Neural cell (in vitro differentiated cells): ENCODE measurements at regions not wholly inside any gene's neighbourhood (a gene's known extent, or its start where the extent isn't known, plus 50 kb on each side); places are given as distances from the start of the nearest gene placed in this dataset.

Experiments used
- H2AFZ ChIP-seq: fragments of 200-600, 300-800 bp; sonication (generic), shearing (Covaris generic); 2 replicates; pipeline ENCODE4 v1.6.0; 2014; ENCODE audit warnings: low read depth, mild to moderate bottlenecking, antibody characterized with exemption, low read length, moderate library complexity
- H3F3A ChIP-seq: fragments of 200-600 bp; shearing (Covaris generic); 2 replicates; pipeline ENCODE4 v1.6.1; 2016; ENCODE audit warnings: mild to moderate bottlenecking, moderate library complexity, mixed read lengths, antibody characterized with exemption, low read length; ENCODE audit not compliant: insufficient read depth, poor library complexity, severe bottlenecking
- H3K27ac ChIP-seq: fragments of 200-600, 300-800 bp; sonication (generic), shearing (Covaris generic); 2 replicates; pipeline ENCODE4 v1.5.1; 2014; ENCODE audit warnings: mild to moderate bottlenecking, low read length, moderate library complexity
- H3K27me3 ChIP-seq: fragments of 300-800, 200-600 bp; sonication (generic), shearing (Covaris generic); 2 replicates; pipeline ENCODE4 v1.6.0; 2014; ENCODE audit warnings: mild to moderate bottlenecking, low read depth, low read length, moderate library complexity; ENCODE audit not compliant: insufficient read depth
- H3K36me3 ChIP-seq: fragments of 300-800, 200-600 bp; sonication (generic), shearing (Covaris generic); 2 replicates; pipeline ENCODE4 v1.5.1; 2014; ENCODE audit warnings: mild to moderate bottlenecking, antibody characterized with exemption, low read length, moderate library complexity; ENCODE audit not compliant: insufficient read depth
- H3K4me2 ChIP-seq: fragments of 300-800, 200-600 bp; sonication (generic), shearing (Covaris generic); 2 replicates; pipeline ENCODE4 v1.6.0; 2014; ENCODE audit warnings: mild to moderate bottlenecking, low read length
- H3K4me3 ChIP-seq: fragments of 300-800, 200-600 bp; sonication (generic), shearing (Covaris generic); 2 replicates; pipeline ENCODE4 v1.5.1; 2014; ENCODE audit warnings: mild to moderate bottlenecking, low read length, moderate library complexity
- H3K79me2 ChIP-seq: fragments of 200-600 bp; shearing (Covaris generic); replicated peaks from 2 replicates; pipeline ENCODE4 v1.6.0; 2014; ENCODE audit warnings: mild to moderate bottlenecking, low read length, moderate library complexity; ENCODE audit not compliant: insufficient read depth
- H3K9ac ChIP-seq: fragments of 300-800, 200-600 bp; sonication (generic), shearing (Covaris generic); 2 replicates; pipeline ENCODE4 v1.6.1; 2016; ENCODE audit warnings: mild to moderate bottlenecking, low read length, mixed read lengths
- H3K9me2 ChIP-seq: fragments of 200-600 bp; shearing (Covaris generic); 2 replicates; pipeline ENCODE4 v1.6.1; 2016; ENCODE audit warnings: mild to moderate bottlenecking, low read length, mixed read lengths; ENCODE audit not compliant: insufficient read depth
- H3K9me3 ChIP-seq: fragments of 200-600, 300-800 bp; sonication (generic), shearing (Covaris generic); 2 replicates; pipeline ENCODE4 v1.6.1; 2016; ENCODE audit warnings: mild to moderate bottlenecking, mixed run types, low read length, moderate library complexity, mixed read lengths
- H4K20me1 ChIP-seq: fragments of 200-600 bp; shearing (Covaris generic); 2 replicates; pipeline ENCODE4 v1.6.1; 2016; ENCODE audit warnings: mild to moderate bottlenecking, mixed run types; ENCODE audit not compliant: insufficient read depth
- EP300 ChIP-seq: fragments of 450-650 bp; conservative IDR thresholded peaks from 2 replicates; pipeline ENCODE4 v1.6.1; 2014; ENCODE audit warnings: antibody characterized with exemption, mild to moderate bottlenecking, moderate library complexity; ENCODE audit not compliant: poor library complexity, severe bottlenecking
- EZH2 ChIP-seq: fragments of 200-600, 300-800 bp; shearing (Covaris generic), sonication (generic); IDR thresholded peaks from 2 replicates; pipeline ENCODE4 v1.6.1; 2014; ENCODE audit warnings: antibody characterized with exemption, low read length, borderline replicate concordance, mild to moderate bottlenecking; ENCODE audit not compliant: insufficient read depth, poor library complexity, severe bottlenecking
- MXI1 ChIP-seq: fragments of 450-650 bp; conservative IDR thresholded peaks from 2 replicates; pipeline ENCODE4 v1.6.1; 2014; ENCODE audit warnings: antibody characterized with exemption, mild to moderate bottlenecking; ENCODE audit not compliant: poor library complexity, severe bottlenecking
- POLR2AphosphoS5 ChIP-seq: IDR thresholded peaks from 2 replicates; pipeline ENCODE4 v1.6.1; 2012
- RAD21 ChIP-seq: fragments of 450-650 bp; conservative IDR thresholded peaks from 2 replicates; pipeline ENCODE4 v1.6.1; 2014; ENCODE audit warnings: antibody characterized with exemption, mild to moderate bottlenecking, moderate library complexity
- SMC3 ChIP-seq: fragments of 450-650 bp; conservative IDR thresholded peaks from 2 replicates; pipeline ENCODE4 v1.6.1; 2014; ENCODE audit warnings: antibody characterized with exemption, mild to moderate bottlenecking, moderate library complexity; ENCODE audit not compliant: poor library complexity
- TAF1 ChIP-seq: IDR thresholded peaks from 2 replicates; pipeline ENCODE4 v1.6.1; 2012; ENCODE audit warnings: low read depth
- TF ChIP-seq, protein P1 (sequence below): IDR thresholded peaks from 2 replicates; pipeline ENCODE4 v1.6.1; 2012; ENCODE audit warnings: borderline replicate concordance
- TF ChIP-seq, protein P2 (sequence below): fragments of 450-650 bp; IDR thresholded peaks from 2 replicates; pipeline ENCODE4 v1.5.1; 2014; ENCODE audit warnings: antibody characterized with exemption, mild to moderate bottlenecking, moderate library complexity; ENCODE audit not compliant: poor library complexity, severe bottlenecking

DNA sequence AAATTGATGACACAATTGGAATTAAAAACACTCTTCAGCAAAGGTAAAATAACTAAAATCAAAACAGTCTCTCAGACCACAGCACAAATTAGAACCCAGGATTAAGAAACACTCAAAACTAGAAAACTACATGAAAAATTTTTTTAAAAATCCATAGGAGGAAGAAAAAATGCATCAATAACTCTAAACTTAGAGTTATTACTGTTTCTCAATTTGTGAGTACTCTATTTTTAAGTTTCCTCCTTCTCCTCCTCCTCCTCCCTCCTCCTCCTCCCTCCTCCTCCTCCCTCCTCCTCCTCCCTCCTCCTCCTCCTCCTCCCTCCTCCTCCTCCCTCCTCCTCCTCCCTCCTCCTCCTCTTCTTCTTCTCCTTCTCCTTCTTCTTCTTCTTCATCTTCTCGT is 1395.7 kb downstream of the STIM2 start:
- Histone ChIP-seq H3K9ac (no peak overlapping the region), H4K20me1 (no peaks in the 10 kb centered on the region)

DNA sequence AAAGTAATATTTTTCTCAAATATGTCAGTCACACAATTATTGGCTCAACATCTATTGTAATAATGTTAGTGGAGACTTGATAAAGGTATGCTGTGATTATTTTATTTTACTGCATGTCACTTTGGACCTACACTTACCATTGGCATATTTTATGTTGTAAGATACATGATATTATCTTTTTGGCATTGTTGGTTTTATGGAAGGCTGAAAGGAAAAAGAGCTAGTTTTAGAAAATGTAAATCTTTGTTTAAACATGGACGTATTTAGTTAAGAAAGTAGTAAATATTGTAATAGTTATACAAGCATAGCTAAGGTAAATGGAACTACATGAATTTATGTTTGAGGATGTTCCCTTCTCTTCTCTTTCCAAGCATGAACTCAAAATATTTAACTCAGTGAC is 1399.3 kb downstream of the STIM2 start:
- Histone ChIP-seq H2AFZ (no peak overlapping the region), H3K9ac (no peak overlapping the region), H3F3A (no peaks in the 10 kb centered on the region), H3K9me3 (no peaks in the 10 kb centered on the region), H3K27me3 (no peaks in the 10 kb centered on the region), H3K27ac (no peak overlapping the region), H3K79me2 (no peaks in the 10 kb centered on the region), H3K4me2 (no peak overlapping the region), H4K20me1 (no peaks in the 10 kb centered on the region), H3K36me3 (no peaks in the 10 kb centered on the region), H3K9me2 (no peaks in the 10 kb centered on the region), H3K4me3 (no peak overlapping the region)
- no peak for TF ChIP-seq TAF1
- no peak for TF ChIP-seq RAD21
- TF ChIP-seq, protein P1, sequence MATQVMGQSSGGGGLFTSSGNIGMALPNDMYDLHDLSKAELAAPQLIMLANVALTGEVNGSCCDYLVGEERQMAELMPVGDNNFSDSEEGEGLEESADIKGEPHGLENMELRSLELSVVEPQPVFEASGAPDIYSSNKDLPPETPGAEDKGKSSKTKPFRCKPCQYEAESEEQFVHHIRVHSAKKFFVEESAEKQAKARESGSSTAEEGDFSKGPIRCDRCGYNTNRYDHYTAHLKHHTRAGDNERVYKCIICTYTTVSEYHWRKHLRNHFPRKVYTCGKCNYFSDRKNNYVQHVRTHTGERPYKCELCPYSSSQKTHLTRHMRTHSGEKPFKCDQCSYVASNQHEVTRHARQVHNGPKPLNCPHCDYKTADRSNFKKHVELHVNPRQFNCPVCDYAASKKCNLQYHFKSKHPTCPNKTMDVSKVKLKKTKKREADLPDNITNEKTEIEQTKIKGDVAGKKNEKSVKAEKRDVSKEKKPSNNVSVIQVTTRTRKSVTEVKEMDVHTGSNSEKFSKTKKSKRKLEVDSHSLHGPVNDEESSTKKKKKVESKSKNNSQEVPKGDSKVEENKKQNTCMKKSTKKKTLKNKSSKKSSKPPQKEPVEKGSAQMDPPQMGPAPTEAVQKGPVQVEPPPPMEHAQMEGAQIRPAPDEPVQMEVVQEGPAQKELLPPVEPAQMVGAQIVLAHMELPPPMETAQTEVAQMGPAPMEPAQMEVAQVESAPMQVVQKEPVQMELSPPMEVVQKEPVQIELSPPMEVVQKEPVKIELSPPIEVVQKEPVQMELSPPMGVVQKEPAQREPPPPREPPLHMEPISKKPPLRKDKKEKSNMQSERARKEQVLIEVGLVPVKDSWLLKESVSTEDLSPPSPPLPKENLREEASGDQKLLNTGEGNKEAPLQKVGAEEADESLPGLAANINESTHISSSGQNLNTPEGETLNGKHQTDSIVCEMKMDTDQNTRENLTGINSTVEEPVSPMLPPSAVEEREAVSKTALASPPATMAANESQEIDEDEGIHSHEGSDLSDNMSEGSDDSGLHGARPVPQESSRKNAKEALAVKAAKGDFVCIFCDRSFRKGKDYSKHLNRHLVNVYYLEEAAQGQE: no peak
- no peak for TF ChIP-seq MXI1
- TF ChIP-seq SMC3: no peak
- TF ChIP-seq POLR2AphosphoS5: no peak
- TF ChIP-seq, protein P2, sequence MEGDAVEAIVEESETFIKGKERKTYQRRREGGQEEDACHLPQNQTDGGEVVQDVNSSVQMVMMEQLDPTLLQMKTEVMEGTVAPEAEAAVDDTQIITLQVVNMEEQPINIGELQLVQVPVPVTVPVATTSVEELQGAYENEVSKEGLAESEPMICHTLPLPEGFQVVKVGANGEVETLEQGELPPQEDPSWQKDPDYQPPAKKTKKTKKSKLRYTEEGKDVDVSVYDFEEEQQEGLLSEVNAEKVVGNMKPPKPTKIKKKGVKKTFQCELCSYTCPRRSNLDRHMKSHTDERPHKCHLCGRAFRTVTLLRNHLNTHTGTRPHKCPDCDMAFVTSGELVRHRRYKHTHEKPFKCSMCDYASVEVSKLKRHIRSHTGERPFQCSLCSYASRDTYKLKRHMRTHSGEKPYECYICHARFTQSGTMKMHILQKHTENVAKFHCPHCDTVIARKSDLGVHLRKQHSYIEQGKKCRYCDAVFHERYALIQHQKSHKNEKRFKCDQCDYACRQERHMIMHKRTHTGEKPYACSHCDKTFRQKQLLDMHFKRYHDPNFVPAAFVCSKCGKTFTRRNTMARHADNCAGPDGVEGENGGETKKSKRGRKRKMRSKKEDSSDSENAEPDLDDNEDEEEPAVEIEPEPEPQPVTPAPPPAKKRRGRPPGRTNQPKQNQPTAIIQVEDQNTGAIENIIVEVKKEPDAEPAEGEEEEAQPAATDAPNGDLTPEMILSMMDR: no peak
- TF ChIP-seq EZH2: no peak
- TF ChIP-seq EP300: no peak

More for the DNA sequence above, 1395.7 kb downstream of the STIM2 start:
- H3K79me2 ChIP-seq: no peaks in the 10 kb centered on the region
- no peaks in the 10 kb centered on the region for H3K9me2 ChIP-seq
- no peaks in the 10 kb centered on the region for H3F3A ChIP-seq
- no peaks in the 10 kb centered on the region for H3K9me3 ChIP-seq
- no peak overlapping the region for H3K4me2 ChIP-seq
- no peak overlapping the region for H3K27ac ChIP-seq
- TF ChIP-seq EP300: no peak
- no peak for TF ChIP-seq POLR2AphosphoS5
- TF ChIP-seq TAF1: no peak
- no peak for TF ChIP-seq MXI1
- TF ChIP-seq, protein P1: no peak
- TF ChIP-seq RAD21: no peak
- no peak for TF ChIP-seq EZH2
- TF ChIP-seq SMC3: no peak
- no peaks in the 10 kb centered on the region for H3K27me3 ChIP-seq
- no peaks in the 10 kb centered on the region for H3K36me3 ChIP-seq
- no peak overlapping the region for H2AFZ ChIP-seq
- no peak overlapping the region for H3K4me3 ChIP-seq
